Activated T-cell treated with anti-CD3 and anti-CD28 coated beads for 4 hours (primary cell): ENCODE measurements at regions not wholly inside any gene's neighbourhood (a gene's known extent, or its start where the extent isn't known, plus 50 kb on each side); places are given as distances from the start of the nearest gene placed in this dataset.
"Not testable (repeated sequence)": the region's sequence is repeated elsewhere in the genome, so short reads cannot be mapped to it uniquely, and the experiment has no call there.

Experiments
- DNase-seq: peaks from one replicate; pipeline ENCODE4 v3.0.0-alpha.2; 2020

DNA sequence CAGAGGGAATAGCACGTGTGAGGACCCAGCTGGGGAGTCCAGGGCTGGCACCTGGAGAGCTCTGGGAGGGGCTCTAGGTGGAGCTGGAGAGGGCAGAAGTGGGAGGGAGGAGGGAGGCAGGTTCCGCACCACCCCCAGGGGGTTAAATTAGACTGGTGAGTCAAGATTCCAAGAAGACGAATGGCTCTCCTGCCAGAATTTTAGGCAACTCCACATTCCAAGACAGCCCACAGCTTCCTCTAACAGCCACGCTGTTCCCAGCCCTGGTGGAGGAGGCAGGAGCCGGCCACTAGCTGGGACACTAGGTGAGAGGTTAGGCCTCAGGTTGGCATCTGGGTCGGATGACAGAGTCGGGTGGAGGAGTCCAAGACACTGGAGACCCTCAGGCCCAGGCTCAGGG lies 60.2 kb downstream of the TFAP2C start:
- DNase-seq: no peak

- no peak for DNase-seq
These were observed 60.9 kb downstream of the TFAP2C start for GRCh38 chr20:56689852-56690485.

DNA sequence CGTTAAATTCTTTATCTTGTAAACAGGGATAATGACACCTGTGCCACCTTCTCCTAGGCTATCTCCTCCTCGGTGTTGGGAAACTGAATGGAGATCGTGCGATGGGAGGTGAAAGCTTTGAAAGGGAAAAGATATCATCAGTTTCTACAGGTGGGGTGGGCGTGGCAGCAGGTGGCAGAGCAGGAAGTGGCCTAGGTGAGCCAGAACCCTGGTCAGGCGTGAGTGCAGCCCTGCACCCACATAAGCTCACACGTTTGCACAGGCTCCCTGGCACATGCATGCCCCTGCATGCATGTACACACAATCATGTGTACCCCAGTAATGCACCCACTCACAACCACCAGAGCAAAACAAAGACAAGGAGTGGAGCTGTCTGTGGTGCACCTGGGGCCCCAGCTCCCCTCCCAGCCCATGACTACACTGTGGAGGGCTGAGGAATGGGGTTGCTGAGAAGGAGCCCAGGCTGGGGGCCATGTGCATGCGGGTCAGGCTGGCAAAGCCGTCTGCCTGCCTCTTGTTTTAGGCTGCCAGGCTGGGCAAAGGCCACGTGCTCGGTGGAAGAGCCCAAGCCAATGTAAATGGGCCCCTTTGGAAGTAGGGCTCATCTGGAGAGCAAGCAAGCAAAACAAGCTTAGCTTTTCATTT lies 61.5 kb downstream of the TFAP2C start:
- no peak for DNase-seq

DNA sequence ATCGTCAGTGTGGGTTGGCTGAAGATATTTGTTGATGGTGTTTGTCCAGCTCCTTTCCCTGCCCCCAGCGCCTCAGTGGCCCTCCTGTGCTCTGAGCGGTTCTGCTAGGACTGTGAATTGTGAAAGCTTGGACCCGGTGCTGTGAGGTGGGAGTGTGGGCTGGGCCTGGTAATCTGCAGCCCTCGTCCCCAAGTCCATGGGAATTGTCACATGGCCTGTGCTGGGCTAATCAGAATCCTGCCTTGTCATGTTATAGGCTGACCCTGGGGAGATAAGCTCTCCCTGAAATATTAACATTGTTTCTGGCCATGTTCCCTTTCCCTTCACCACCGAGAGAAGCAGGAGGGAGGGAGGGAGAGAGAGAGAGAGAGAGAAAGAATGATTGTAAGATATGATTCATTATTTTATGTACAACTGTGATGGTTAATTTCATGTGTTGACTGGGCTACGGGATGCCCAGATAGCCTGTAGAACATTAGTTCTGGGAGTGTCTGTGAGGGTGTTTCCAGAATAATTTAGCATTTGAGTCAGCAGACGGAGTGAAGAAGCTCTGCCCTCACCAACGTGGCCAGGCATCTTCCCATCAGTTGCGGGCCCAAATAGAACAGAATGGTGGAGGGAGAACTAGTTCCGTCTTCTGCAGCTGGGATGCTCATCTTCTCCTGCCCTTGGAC lies 62.4 kb downstream of the TFAP2C start:
- no peak for DNase-seq

GRCh38 chr20:56693217-56693616 lies 64.1 kb downstream of the TFAP2C start:
- no peak for DNase-seq

DNA sequence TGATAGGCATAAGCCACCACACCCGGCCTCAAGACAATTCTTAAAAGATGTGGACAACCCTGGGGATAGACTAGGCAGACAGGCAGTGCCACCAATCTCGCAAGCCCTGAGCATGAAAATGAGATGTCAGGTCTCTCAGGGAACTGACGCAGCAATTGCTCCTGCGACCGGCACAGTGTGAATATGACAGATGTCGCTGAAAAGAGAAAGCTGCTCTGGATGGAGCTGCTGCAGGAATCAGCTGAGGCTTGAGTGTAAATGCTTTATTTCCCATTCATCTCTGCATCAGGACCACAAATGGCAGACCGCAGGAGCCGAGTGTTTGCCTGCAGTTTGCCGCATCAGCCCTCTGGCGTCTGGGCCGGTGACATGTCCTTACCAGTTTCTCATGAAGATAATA lies 68.4 kb downstream of the TFAP2C start:
- no peak for DNase-seq

DNA sequence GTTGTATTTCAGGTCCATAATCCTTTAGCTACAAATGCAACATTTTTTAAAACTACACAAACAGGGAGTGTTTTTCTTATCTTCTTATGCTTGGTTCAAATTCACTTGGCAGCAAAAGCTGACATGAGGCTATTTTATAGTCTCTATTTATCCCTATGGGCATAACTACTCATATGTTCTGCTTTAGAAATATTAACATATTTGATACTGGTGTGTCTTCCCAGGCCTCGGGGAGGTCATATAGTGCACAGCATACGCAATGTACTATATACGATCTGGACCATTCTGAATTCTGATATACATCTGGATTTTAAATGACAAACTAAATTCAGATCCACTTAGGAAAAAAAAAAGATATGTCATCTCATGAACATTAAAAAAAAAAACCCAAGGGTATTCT lies 69.2 kb downstream of the TFAP2C start:
- no peak for DNase-seq

DNA sequence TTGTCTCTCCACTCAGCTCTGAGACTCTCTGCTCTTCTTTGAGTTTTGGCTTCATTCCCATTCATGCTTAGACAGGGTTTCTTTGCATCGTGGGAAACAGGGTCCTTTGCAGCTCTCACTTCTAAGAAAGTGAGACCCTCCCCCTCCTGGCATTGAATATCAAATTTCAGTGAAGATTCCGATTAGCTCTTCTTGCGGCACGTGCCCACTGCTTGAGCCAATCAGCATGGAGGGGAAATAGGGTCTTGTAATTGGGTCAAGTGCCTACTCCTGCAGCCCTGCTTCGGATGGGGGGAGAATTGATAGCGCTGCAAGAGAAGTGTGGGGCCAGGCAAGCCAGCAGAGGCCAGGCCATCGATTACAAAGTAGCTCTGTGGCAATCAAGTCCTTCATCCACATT lies 69.6 kb downstream of the TFAP2C start:
- no peak for DNase-seq

DNA sequence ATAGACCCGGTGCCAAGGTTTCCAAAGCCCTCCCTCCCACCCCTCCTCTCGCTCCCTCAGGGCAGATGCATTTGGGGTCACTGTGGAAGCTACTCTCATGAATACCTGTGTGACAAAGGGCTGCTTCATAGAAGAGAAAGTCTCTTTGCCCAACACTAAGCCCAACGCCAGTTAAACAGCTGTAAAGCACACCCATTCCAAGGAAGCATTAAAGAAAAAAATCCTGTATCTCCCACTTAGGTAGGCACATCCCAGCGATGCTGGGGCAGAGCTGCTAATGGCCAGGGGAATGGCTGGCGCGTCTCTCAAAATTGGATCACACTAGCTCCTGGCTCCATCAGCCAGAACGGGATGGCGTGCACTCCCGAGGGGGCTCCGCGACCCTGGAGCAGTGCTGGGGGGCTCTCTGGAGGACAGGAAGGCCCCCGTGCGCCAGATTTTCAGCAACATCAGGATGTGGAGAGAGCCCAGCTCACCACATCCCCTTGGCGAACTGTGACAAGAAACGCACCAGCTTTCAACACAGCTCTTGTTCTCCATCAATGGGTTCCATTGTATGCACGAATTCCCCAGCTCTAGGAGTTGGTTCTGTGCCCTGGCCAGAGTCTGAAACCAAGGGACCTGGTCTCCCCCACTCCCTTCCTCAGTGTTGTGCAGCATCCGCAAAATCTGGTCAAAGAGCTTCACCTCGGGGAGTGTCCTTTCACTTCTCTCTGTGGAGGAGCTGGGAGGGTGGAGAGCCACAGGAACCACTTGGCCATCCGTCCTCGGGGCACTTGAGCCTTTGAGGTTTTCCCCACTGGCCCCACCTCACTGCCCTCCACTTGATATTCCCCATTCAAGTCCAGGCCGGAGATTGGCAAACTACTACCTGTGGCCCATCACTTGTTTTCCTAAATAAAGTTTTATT lies 74.1 kb downstream of the TFAP2C start:
- no peak for DNase-seq

GRCh38 chr20:56706867-56707360 lies 77.8 kb downstream of the TFAP2C start:
- DNase-seq: no peak

- DNase-seq: no peak
These were observed 79.9 kb downstream of the TFAP2C start for GRCh38 chr20:56708991-56709390.

GRCh38 chr20:56710125-56710524 lies 81.0 kb downstream of the TFAP2C start:
- no peak for DNase-seq

GRCh38 chr20:56710577-56710976 lies 81.5 kb downstream of the TFAP2C start:
- not testable (repeated sequence) for DNase-seq

- DNase-seq: no peak
These were observed 81.9 kb downstream of the TFAP2C start for GRCh38 chr20:56711018-56711417.

GRCh38 chr20:56715309-56715708 lies 86.2 kb downstream of the TFAP2C start:
- no peak for DNase-seq

DNA sequence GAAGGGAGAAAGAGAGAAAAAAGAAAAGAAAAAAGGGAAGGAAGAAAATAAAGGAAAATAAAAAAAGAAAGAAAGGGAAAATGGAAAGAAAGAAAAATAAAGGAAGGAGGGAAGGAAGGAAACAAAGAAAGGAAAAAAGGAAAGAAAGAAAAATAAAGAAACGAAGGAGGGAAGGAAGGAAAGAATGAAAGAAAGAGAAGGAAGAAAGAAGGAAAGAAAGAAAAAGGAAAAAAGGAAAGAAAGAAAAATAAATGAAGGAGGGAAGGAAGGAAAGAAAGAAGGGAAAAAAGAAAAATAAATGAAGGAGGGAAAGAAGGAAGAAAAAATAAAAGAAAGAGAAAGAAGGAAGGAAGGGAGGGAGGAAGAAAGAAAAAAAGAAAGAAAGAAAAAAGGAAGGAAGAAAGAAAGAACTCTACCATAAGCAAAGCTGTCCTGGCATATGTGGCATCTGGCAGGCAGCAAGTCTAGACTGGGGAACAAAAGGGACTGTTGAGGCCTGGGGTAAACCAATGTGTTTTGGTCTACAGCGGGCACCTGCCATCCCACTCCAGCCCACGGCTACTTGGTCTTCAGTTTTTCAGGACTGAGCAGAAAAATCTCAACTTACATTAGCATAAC lies 86.9 kb downstream of the TFAP2C start:
- no peak for DNase-seq

GRCh38 chr20:56716806-56717205 lies 87.7 kb downstream of the TFAP2C start:
- no peak for DNase-seq

- DNase-seq: no peak
These were observed 89.7 kb downstream of the TFAP2C start for GRCh38 chr20:56718816-56719215.

GRCh38 chr20:56720620-56721213 lies 91.6 kb downstream of the TFAP2C start:
- no peak for DNase-seq

- DNase-seq: no peak
These were observed 92.9 kb downstream of the TFAP2C start for GRCh38 chr20:56722042-56722441.

- no peak for DNase-seq
These were observed 94.2 kb downstream of the TFAP2C start for GRCh38 chr20:56723331-56723730.

- DNase-seq: no peak
These were observed 95.2 kb downstream of the TFAP2C start for GRCh38 chr20:56724241-56724757.
